Mesendoderm (in vitro differentiated cells): ENCODE measurements at regions not wholly inside any gene's neighbourhood (a gene's known extent, or its start where the extent isn't known, plus 50 kb on each side); places are given as distances from the start of the nearest gene placed in this dataset.
A peak's percentile ranks its signal among the peaks of the same experiment; 100 is the strongest.

ENCODE experiments used
- DNase-seq: peaks from one replicate; pipeline ENCODE4 v3.0.0; 2013
- H2AK5ac ChIP-seq: 2 replicates; pipeline ENCODE4 v1.6.1; 2013; ENCODE audit warnings: low read length, inconsistent platforms
- H2BK120ac ChIP-seq: 2 replicates; pipeline ENCODE4 v1.6.1; 2013; ENCODE audit warnings: low read depth, mild to moderate bottlenecking, low read length, moderate library complexity, mixed read lengths
- H2BK15ac ChIP-seq: replicated peaks from 2 replicates; pipeline ENCODE4 v1.6.1; 2013; ENCODE audit warnings: low read depth, mild to moderate bottlenecking, moderate library complexity
- H2BK5ac ChIP-seq: 2 replicates; pipeline ENCODE4 v1.6.1; 2013; ENCODE audit warnings: low read length, inconsistent platforms
- H3K18ac ChIP-seq: 2 replicates; pipeline ENCODE4 v1.6.1; 2013; ENCODE audit warnings: mild to moderate bottlenecking, low read length, mixed read lengths
- H3K23ac ChIP-seq: one replicate; pipeline ENCODE4 v1.6.1; 2013; ENCODE audit warnings: low read length
- H3K27ac ChIP-seq: 2 replicates; pipeline ENCODE4 v1.5.1; 2013; ENCODE audit warnings: low read depth, mild to moderate bottlenecking, inconsistent platforms, low read length, moderate library complexity
- H3K27me3 ChIP-seq: 2 replicates; pipeline ENCODE4 v1.6.1; 2013; ENCODE audit warnings: low read length, control low read depth, mild to moderate bottlenecking, inconsistent platforms; ENCODE audit not compliant: insufficient read depth, poor library complexity
- H3K36me3 ChIP-seq: 2 replicates; pipeline ENCODE4 v1.6.1; 2013; ENCODE audit warnings: low read length, inconsistent platforms; ENCODE audit not compliant: control insufficient read depth, insufficient read depth
- H3K4ac ChIP-seq: one replicate; pipeline ENCODE4 v1.6.1; 2013; ENCODE audit warnings: low read depth, mild to moderate bottlenecking, low read length, moderate library complexity
- H3K4me1 ChIP-seq: 2 replicates; pipeline ENCODE4 v1.6.1; 2013; ENCODE audit warnings: low read depth, low read length, inconsistent platforms; ENCODE audit not compliant: control insufficient read depth
- H3K4me2 ChIP-seq: 2 replicates; pipeline ENCODE4 v1.6.1; 2013; ENCODE audit warnings: low read length
- H3K4me3 ChIP-seq: 2 replicates; pipeline ENCODE4 v1.5.1; 2013; ENCODE audit warnings: mild to moderate bottlenecking, low read length
- H3K56ac ChIP-seq: one replicate; pipeline ENCODE4 v1.6.1; 2013; ENCODE audit warnings: low read length
- H3K79me1 ChIP-seq: 2 replicates; pipeline ENCODE4 v1.6.1; 2013; ENCODE audit warnings: low read length, inconsistent platforms
- H3K79me2 ChIP-seq: 2 replicates; pipeline ENCODE4 v1.6.1; 2013; ENCODE audit warnings: mild to moderate bottlenecking, low read length; ENCODE audit not compliant: control insufficient read depth, insufficient read depth
- H3K9ac ChIP-seq: 2 replicates; pipeline ENCODE4 v1.6.1; 2013; ENCODE audit warnings: low read length, inconsistent platforms
- H4K5ac ChIP-seq: one replicate; pipeline ENCODE4 v1.6.1; 2013; ENCODE audit warnings: low read length
- H4K8ac ChIP-seq: one replicate; pipeline ENCODE4 v1.6.1; 2013; ENCODE audit warnings: low read depth, mild to moderate bottlenecking, control low read depth, low read length, moderate library complexity
- WGBS: extraction: QIAGEN DNeasy Blood & Tissue Kit; methylation state at CpG from one replicate; pipeline ENCODE4 v1.1.7; 2013; ENCODE audit warnings: low lambda C conversion rate, missing lambda C conversion rate; ENCODE audit not compliant: insufficient coverage; ENCODE audit errors: extremely low coverage; 5-methylcytosine and 5-hydroxymethylcytosine counted together

DNA sequence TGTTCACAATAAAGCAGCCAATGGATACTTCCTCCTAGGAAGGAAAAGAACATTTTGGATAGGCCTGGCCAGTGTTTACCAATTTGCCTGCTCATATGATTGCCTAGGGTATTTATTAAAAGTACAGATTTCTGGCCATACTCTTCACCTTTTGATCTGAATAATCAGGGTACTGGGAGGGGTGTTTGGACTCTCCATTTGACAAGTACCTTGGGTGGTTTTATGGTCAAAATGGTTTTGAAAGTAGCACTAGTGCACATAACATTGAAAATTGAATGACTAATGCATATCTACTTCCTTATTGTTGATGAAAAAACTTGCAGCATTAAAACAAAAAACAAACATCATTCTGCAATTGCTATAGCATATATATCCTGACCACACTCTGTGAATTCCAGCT is 333.3 kb upstream of the CDH2 start:
- H4K5ac ChIP-seq: no peak overlapping the region
- no peak overlapping the region for H3K18ac ChIP-seq

GRCh38 chr18:28504066-28504465 is 327.1 kb upstream of the CDH2 start:
- Histone ChIP-seq H3K4me1 (no peaks in the 10 kb centered on the region), H3K27ac (no peak overlapping the region), H3K27me3 (no peaks in the 10 kb centered on the region), H3K18ac (no peak overlapping the region), H3K36me3 (no peaks in the 10 kb centered on the region), H3K4me3 (no peak overlapping the region), H2AK5ac (no peak overlapping the region), H3K9ac (no peak overlapping the region), H4K8ac (no peak overlapping the region), H2BK15ac (no peak overlapping the region), H2BK120ac (no peak overlapping the region), H3K23ac (no peak overlapping the region), H4K5ac (no peak overlapping the region), H2BK5ac (no peak overlapping the region), H3K79me2 (no peaks in the 10 kb centered on the region), H3K79me1 (no peaks in the 10 kb centered on the region), H3K56ac (no peak overlapping the region), H3K4me2 (no peak overlapping the region), H3K4ac (no peak overlapping the region)
- no peak for DNase-seq
- WGBS: no CpG with 5 or more reads among the region's 4 CpGs

More for the DNA sequence above, 333.3 kb upstream of the CDH2 start:
- no peak overlapping the region for H3K4me2 ChIP-seq
- no peaks in the 10 kb centered on the region for H3K79me1 ChIP-seq
- no peaks in the 10 kb centered on the region for H3K79me2 ChIP-seq
- DNase-seq: no peak
- no peaks in the 10 kb centered on the region for H3K27me3 ChIP-seq
- no peak overlapping the region for H2AK5ac ChIP-seq
- H3K56ac ChIP-seq: no peak overlapping the region
- no peak overlapping the region for H3K4ac ChIP-seq
- no peak overlapping the region for H3K23ac ChIP-seq
- H2BK120ac ChIP-seq: no peak overlapping the region
- no peaks in the 10 kb centered on the region for H3K36me3 ChIP-seq
- H3K4me1 ChIP-seq: no peaks in the 10 kb centered on the region
- no peak overlapping the region for H2BK5ac ChIP-seq
- H3K4me3 ChIP-seq: no peak overlapping the region
- no peak overlapping the region for H3K9ac ChIP-seq
- no peak overlapping the region for H2BK15ac ChIP-seq
- no peak overlapping the region for H4K8ac ChIP-seq
- H3K27ac ChIP-seq: no peak overlapping the region

DNA sequence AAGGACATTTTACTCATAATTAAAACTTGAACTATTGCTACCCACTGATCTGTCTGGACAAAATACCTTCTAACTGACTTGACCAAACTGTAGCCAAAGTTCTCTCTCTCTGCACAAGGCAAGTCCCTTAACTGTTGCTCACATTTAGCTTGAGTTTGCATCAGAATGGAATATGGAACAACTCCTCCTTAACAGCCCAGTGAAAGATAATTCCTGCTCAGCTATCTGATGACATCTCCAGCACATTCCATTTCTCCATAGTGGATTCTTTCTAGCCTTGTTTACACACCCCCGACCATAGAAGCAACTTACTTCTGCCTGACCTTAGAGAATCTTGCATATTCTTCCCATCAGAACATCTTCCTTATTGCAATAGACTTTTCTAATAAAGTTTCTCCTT is 317.2 kb upstream of the CDH2 start:
- Histone ChIP-seq H3K56ac (no peak overlapping the region), H3K36me3 (no peaks in the 10 kb centered on the region), H3K4me2 (no peak overlapping the region), H2BK15ac (no peak overlapping the region), H2AK5ac (no peak overlapping the region), H3K4ac (no peak overlapping the region), H2BK120ac (no peak overlapping the region), H3K79me1 (no peaks in the 10 kb centered on the region), H3K79me2 (no peaks in the 10 kb centered on the region), H3K27me3 (no peaks in the 10 kb centered on the region), H3K18ac (no peak overlapping the region), H3K23ac (no peak overlapping the region), H4K8ac (no peak overlapping the region), H4K5ac (no peak overlapping the region), H2BK5ac (no peak overlapping the region), H3K9ac (no peak overlapping the region), H3K4me1 (no peaks in the 10 kb centered on the region), H3K4me3 (no peak overlapping the region), H3K27ac (no peak overlapping the region)
- no CpG with 5 or more reads among the region's 1 CpG for WGBS
- DNase-seq: peak; percentile 36

- no peak overlapping the region for H2BK15ac ChIP-seq
- no peak overlapping the region for H3K4me3 ChIP-seq
- no peak overlapping the region for H2BK5ac ChIP-seq
- H3K27ac ChIP-seq: no peak overlapping the region
- no peak overlapping the region for H2BK120ac ChIP-seq
- no peak overlapping the region for H2AK5ac ChIP-seq
- no peak overlapping the region for H3K23ac ChIP-seq
- H3K79me2 ChIP-seq: no peaks in the 10 kb centered on the region
- WGBS: no CpG with 5 or more reads among the region's 2 CpGs
- H3K56ac ChIP-seq: no peak overlapping the region
- H3K4ac ChIP-seq: no peak overlapping the region
- H3K9ac ChIP-seq: no peak overlapping the region
- H3K4me2 ChIP-seq: no peak overlapping the region
- no peak overlapping the region for H3K18ac ChIP-seq
- no peak for DNase-seq
- no peaks in the 10 kb centered on the region for H3K27me3 ChIP-seq
- no peaks in the 10 kb centered on the region for H3K79me1 ChIP-seq
- H4K8ac ChIP-seq: no peak overlapping the region
- H3K4me1 ChIP-seq: no peaks in the 10 kb centered on the region
- H4K5ac ChIP-seq: no peak overlapping the region
- H3K36me3 ChIP-seq: no peaks in the 10 kb centered on the region
Measured at GRCh38 chr18:28485918-28486317, 309.0 kb upstream of the CDH2 start.

DNA sequence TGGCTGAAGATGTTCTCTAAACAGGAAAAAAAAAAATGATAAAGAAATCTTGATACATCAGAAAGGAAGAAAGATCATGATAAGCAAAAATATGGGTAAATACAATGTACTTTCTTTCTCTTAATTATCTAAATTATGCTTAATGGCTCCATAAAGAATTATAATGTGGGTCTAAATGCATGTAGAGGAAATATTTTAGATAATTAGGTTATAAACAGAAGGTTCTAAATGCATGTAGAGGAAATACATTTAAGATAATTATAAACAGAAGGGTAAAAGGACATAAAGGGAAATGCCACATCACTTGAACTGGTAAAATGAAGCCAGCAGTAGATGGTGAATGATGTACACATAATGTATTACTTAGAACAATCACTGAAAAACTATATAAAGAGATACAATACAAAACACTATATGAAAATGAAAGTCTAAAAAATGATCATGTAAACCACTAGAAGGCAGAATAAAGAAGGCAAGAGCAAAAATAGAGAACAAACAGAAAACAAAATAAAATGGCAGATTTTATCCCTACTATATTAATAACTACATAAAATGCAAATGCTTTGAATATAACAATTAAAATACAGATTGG is 308.4 kb upstream of the CDH2 start:
- H2BK5ac ChIP-seq: no peak overlapping the region
- no peaks in the 10 kb centered on the region for H3K36me3 ChIP-seq
- H3K79me1 ChIP-seq: no peaks in the 10 kb centered on the region
- H3K27ac ChIP-seq: no peak overlapping the region
- no peak overlapping the region for H3K9ac ChIP-seq
- DNase-seq: no peak
- H3K4ac ChIP-seq: no peak overlapping the region
- H2BK15ac ChIP-seq: no peak overlapping the region
- H4K8ac ChIP-seq: no peak overlapping the region
- no peak overlapping the region for H2BK120ac ChIP-seq
- H3K4me1 ChIP-seq: no peaks in the 10 kb centered on the region
- H2AK5ac ChIP-seq: no peak overlapping the region
- H3K56ac ChIP-seq: no peak overlapping the region
- H4K5ac ChIP-seq: no peak overlapping the region
- H3K4me3 ChIP-seq: no peak overlapping the region
- no peak overlapping the region for H3K4me2 ChIP-seq
- no peaks in the 10 kb centered on the region for H3K27me3 ChIP-seq
- H3K79me2 ChIP-seq: no peaks in the 10 kb centered on the region
- no peak overlapping the region for H3K18ac ChIP-seq
- no peak overlapping the region for H3K23ac ChIP-seq

DNA sequence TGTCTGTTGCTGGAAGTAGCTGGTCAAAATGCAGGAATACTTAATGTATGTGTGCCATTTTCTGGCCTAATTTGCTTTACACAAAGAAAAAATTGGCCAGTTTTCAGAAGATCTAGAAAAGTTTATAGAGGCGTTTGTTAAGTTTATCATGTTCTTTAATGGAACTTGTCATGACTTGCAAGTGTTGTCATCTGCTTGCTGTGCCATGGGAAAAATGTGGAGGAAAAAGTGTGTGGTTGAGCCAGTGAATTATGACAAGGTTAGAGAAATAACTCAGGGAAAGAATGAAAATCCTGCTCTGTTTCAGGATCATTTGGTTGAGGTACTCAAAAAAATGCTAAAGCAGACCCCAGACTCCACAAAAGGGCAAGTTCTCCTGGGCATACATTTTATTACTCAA is 301.6 kb upstream of the CDH2 start:
- Histone ChIP-seq H3K36me3 (no peaks in the 10 kb centered on the region), H2BK15ac (no peak overlapping the region)

More for the DNA sequence above, 301.6 kb upstream of the CDH2 start:
- H4K5ac ChIP-seq: no peak overlapping the region
- WGBS: no CpG with 5 or more reads among the region's 1 CpG
- no peaks in the 10 kb centered on the region for H3K79me1 ChIP-seq
- H3K9ac ChIP-seq: no peak overlapping the region
- no peak overlapping the region for H3K4me2 ChIP-seq
- no peak overlapping the region for H3K4ac ChIP-seq
- H2BK5ac ChIP-seq: no peak overlapping the region
- no peak overlapping the region for H3K4me3 ChIP-seq
- H2AK5ac ChIP-seq: no peak overlapping the region
- no peak overlapping the region for H3K27ac ChIP-seq
- H2BK120ac ChIP-seq: no peak overlapping the region
- no peak for DNase-seq
- H3K23ac ChIP-seq: no peak overlapping the region
- no peaks in the 10 kb centered on the region for H3K27me3 ChIP-seq
- H3K18ac ChIP-seq: no peak overlapping the region
- no peak overlapping the region for H4K8ac ChIP-seq
- no peaks in the 10 kb centered on the region for H3K79me2 ChIP-seq
- no peaks in the 10 kb centered on the region for H3K4me1 ChIP-seq
- no peak overlapping the region for H3K56ac ChIP-seq
